ENCODE measurements at regions not wholly inside any gene's neighbourhood (a gene's known extent, or its start where the extent isn't known, plus 50 kb on each side); places are given as distances from the start of the nearest gene placed in this dataset.

GRCh38 chr9:96078897-96079490, 203.5 kb downstream of the ERCC6L2 start:
- no peak for TF ChIP-seq CTCF (IDR thresholded peaks at IDR 0.05; ENCODE audit: insufficient read depth in 1 of 2, low read depth in 1 of 2, low read length in 1 of 2, severe bottlenecking in 1 of 2, unreplicated experiment in 1 of 2)
- Mint-ChIP-seq H3K4me1 (ENCODE audit: low read depth, unreplicated experiment) (peaks cover 10% of the 10 kb centered on the region), H3K27ac (ENCODE audit: unreplicated experiment) (no peak overlapping the region), H3K27me3 (ENCODE audit: insufficient read depth, unreplicated experiment) (no peaks in the 10 kb centered on the region), H3K4me3 (ENCODE audit: unreplicated experiment) (no peak overlapping the region), H3K36me3 (ENCODE audit: insufficient read depth, unreplicated experiment) (no peaks in the 10 kb centered on the region), H3K9me3 (ENCODE audit: unreplicated experiment) (no peaks in the 10 kb centered on the region)
- intact Hi-C loops (cut with micrococcal nuclease; ENCODE audit: unreplicated experiment), result no loop called here
- peaks cover 9% of the 10 kb centered on the region for H3K4me1 ChIP-seq
- no peaks in the 10 kb centered on the region for H3K27me3 ChIP-seq (replicated peaks; ENCODE audit: control insufficient read depth, insufficient read depth, low read length)
- no peak overlapping the region for H3K4me3 ChIP-seq (ENCODE audit: low read depth, low read length)
- no peaks in the 10 kb centered on the region for H3K36me3 ChIP-seq (ENCODE audit: control insufficient read depth, insufficient read depth, low read length)
- ChIA-PET POLR2A (interaction anchor here (0.5 kb wide), 1 partner anchor 569 kb away, joined by 3 read pairs; no protein-coding TSS in a partner anchor), CTCF (no interaction called here)
- no peak for DNase-seq
- BruUV-seq (replicated peaks), result no TSS peak
- no peaks in the 10 kb centered on the region; the same call in 1 of the 2 replicates for H3K9me3 ChIP-seq

- no peak for TF ChIP-seq CTCF (IDR thresholded peaks at IDR 0.05; ENCODE audit: insufficient read depth in 1 of 2, low read depth in 1 of 2, low read length in 1 of 2, severe bottlenecking in 1 of 2, unreplicated experiment in 1 of 2)
- no peak overlapping the region for H3K4me3 Mint-ChIP-seq (ENCODE audit: unreplicated experiment)
- H3K4me1 Mint-ChIP-seq (ENCODE audit: low read depth, unreplicated experiment), result peaks cover 19% of the 10 kb centered on the region
- Histone ChIP-seq H3K4me1 (peaks cover 31% of the 10 kb centered on the region), H3K4me3 (ENCODE audit: low read depth, low read length) (no peak overlapping the region), H3K9me3 (no peaks in the 10 kb centered on the region; the same call in 1 of the 2 replicates), H3K27me3 (replicated peaks; ENCODE audit: control insufficient read depth, insufficient read depth, low read length) (no peaks in the 10 kb centered on the region), H3K36me3 (ENCODE audit: control insufficient read depth, insufficient read depth, low read length) (no peaks in the 10 kb centered on the region)
- no peaks in the 10 kb centered on the region for H3K27me3 Mint-ChIP-seq (ENCODE audit: insufficient read depth, unreplicated experiment)
- H3K9me3 Mint-ChIP-seq (ENCODE audit: unreplicated experiment), result no peaks in the 10 kb centered on the region
- no peaks in the 10 kb centered on the region for H3K36me3 Mint-ChIP-seq (ENCODE audit: insufficient read depth, unreplicated experiment)
- no peak for DNase-seq
- POLR2A ChIA-PET, result no interaction called here
- CTCF ChIA-PET, result no interaction called here
- no TSS peak for BruUV-seq (replicated peaks)
- intact Hi-C loops (cut with micrococcal nuclease; ENCODE audit: unreplicated experiment), result no loop called here
- no peak overlapping the region for H3K27ac Mint-ChIP-seq (ENCODE audit: unreplicated experiment)
These were observed 200.3 kb downstream of the ERCC6L2 start for GRCh38 chr9:96075757-96076156.

GRCh38 chr9:96075111-96075510, 199.6 kb downstream of the ERCC6L2 start:
- CTCF ChIA-PET, result no interaction called here
- Histone ChIP-seq H3K27me3 (replicated peaks; ENCODE audit: control insufficient read depth, insufficient read depth, low read length) (no peaks in the 10 kb centered on the region), H3K36me3 (ENCODE audit: control insufficient read depth, insufficient read depth, low read length) (no peaks in the 10 kb centered on the region), H3K4me3 (ENCODE audit: low read depth, low read length) (no peak overlapping the region), H3K9me3 (no peaks in the 10 kb centered on the region; the same call in 1 of the 2 replicates), H3K4me1 (peaks cover 31% of the 10 kb centered on the region)
- POLR2A ChIA-PET, result no interaction called here
- Mint-ChIP-seq H3K4me3 (ENCODE audit: unreplicated experiment) (no peak overlapping the region), H3K4me1 (ENCODE audit: low read depth, unreplicated experiment) (peaks cover 19% of the 10 kb centered on the region), H3K9me3 (ENCODE audit: unreplicated experiment) (no peaks in the 10 kb centered on the region), H3K36me3 (ENCODE audit: insufficient read depth, unreplicated experiment) (no peaks in the 10 kb centered on the region), H3K27me3 (ENCODE audit: insufficient read depth, unreplicated experiment) (no peaks in the 10 kb centered on the region), H3K27ac (ENCODE audit: unreplicated experiment) (no peak overlapping the region)
- no TSS peak for BruUV-seq (replicated peaks)
- TF ChIP-seq CTCF (IDR thresholded peaks at IDR 0.05; ENCODE audit: insufficient read depth in 1 of 2, low read depth in 1 of 2, low read length in 1 of 2, severe bottlenecking in 1 of 2, unreplicated experiment in 1 of 2), result no peak
- intact Hi-C loops (cut with micrococcal nuclease; ENCODE audit: unreplicated experiment), result no loop called here
- DNase-seq, result no peak

All from Caco-2 (cell line).